Body of pancreas (tissue), 4 donors: ENCODE measurements at regions not wholly inside any gene's neighbourhood (a gene's known extent, or its start where the extent isn't known, plus 50 kb on each side); places are given as distances from the start of the nearest gene placed in this dataset.

Experiments used
- POLR2A ChIP-seq, 3 donors: fragments of 450-650 bp; IDR thresholded peaks; one replicate each; pipeline ENCODE4 v1.6.1; 2016; ENCODE audit warnings: antibody characterized with exemption in 3 of 3, mild to moderate bottlenecking in 2 of 3
- TF ChIP-seq, protein P1 (sequence below), 7 experiments: fragments of 450-650 bp in 4 of 7; fragments of 200-600 bp in 3 of 7; sonication (generic) in 3 of 7; IDR thresholded peaks; one replicate each; pipeline ENCODE4 v1.5.1; 2016 to 2019; ENCODE audit warnings: antibody characterized with exemption in 7 of 7

DNA sequence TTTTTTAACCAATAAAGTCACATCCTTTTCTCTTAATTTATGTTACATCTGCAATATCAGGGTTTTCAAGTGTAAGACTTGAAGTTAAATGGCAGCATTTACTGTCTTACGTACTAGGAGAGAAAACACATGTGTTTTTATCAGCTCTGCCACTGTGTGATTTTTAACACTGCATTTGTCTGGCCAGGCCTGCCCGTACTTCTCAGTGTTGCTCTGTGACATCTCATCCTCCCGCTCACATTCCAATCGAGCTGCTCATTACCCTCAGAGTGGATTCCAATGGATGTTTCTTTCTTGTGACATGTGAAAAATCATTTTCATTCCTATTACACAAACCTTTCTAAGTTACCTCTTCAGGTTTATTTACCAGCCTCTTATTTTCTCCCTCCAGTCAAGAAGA lies 420.3 kb downstream of the FAT4 start:
- TF ChIP-seq, protein P1, sequence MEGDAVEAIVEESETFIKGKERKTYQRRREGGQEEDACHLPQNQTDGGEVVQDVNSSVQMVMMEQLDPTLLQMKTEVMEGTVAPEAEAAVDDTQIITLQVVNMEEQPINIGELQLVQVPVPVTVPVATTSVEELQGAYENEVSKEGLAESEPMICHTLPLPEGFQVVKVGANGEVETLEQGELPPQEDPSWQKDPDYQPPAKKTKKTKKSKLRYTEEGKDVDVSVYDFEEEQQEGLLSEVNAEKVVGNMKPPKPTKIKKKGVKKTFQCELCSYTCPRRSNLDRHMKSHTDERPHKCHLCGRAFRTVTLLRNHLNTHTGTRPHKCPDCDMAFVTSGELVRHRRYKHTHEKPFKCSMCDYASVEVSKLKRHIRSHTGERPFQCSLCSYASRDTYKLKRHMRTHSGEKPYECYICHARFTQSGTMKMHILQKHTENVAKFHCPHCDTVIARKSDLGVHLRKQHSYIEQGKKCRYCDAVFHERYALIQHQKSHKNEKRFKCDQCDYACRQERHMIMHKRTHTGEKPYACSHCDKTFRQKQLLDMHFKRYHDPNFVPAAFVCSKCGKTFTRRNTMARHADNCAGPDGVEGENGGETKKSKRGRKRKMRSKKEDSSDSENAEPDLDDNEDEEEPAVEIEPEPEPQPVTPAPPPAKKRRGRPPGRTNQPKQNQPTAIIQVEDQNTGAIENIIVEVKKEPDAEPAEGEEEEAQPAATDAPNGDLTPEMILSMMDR (IDR thresholded peaks at IDR 0.05) = no peak
- TF ChIP-seq POLR2A (IDR thresholded peaks at IDR 0.05) = no peak
